Activated T-helper 2 cell treated with anti-CD3 and anti-CD28 coated beads, Interferon-gamma antibody, Interleukin-2, Interleukin-4, amounts not matched to agents 10 μg/mL and 5 μg/mL and 100 μg/mL, durations not matched to agents 14 hours and 24 hours and 36 hours (primary cell): ENCODE measurements at regions not wholly inside any gene's neighbourhood (a gene's known extent, or its start where the extent isn't known, plus 50 kb on each side); places are given as distances from the start of the nearest gene placed in this dataset.

Source experiments
- DNase-seq: peaks from one replicate; pipeline ENCODE4 v3.0.0; 2021; ENCODE audit warnings: low spot score
- H3K27ac Mint-ChIP-seq: one replicate; pipeline ENCODE4 v1.8.0; 2021; ENCODE audit warnings: mixed read lengths
- H3K27me3 Mint-ChIP-seq: one replicate; pipeline ENCODE4 v1.8.0; 2021; ENCODE audit warnings: low read depth, mixed read lengths
- H3K36me3 Mint-ChIP-seq: one replicate; pipeline ENCODE4 v1.8.0; 2021; ENCODE audit warnings: low read depth, mixed read lengths
- H3K4me1 Mint-ChIP-seq: one replicate; pipeline ENCODE4 v1.8.0; 2021; ENCODE audit warnings: low read depth, mixed read lengths
- H3K4me3 Mint-ChIP-seq: one replicate; pipeline ENCODE4 v1.8.0; 2021; ENCODE audit warnings: low read depth, mild to moderate bottlenecking, moderate library complexity, mixed read lengths
- H3K9me3 Mint-ChIP-seq: one replicate; pipeline ENCODE4 v1.8.0; 2021; ENCODE audit warnings: mixed read lengths
- intact Hi-C: fragments of 100-400 bp; cut with micrococcal nuclease; formaldehyde crosslinking; loops from one replicate; pipeline ENCODE4 v1.15.1; 2023

DNA sequence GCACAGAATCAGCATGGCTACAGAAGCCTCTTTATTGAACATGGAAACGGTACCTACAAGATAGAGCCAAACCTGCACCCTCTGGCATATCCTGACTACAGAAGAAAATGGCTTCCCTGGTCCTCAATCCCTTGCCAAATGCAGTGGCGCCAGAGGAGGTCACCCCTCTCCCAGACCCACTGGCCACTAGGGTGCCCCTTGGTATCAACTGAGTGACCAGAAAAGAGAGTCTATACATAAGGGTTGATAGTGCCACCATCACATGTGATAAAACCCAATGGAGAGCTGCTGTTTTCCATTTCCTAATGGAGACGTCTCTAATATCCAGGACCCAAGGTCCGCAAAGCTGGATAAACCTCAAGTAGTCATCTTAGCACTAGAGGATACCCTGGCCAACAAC lies 52.7 kb upstream of the ALK start:
- H3K36me3 Mint-ChIP-seq, result no peaks in the 10 kb centered on the region
- H3K27ac Mint-ChIP-seq, result no peak overlapping the region
- no peaks in the 10 kb centered on the region for H3K27me3 Mint-ChIP-seq
- H3K4me1 Mint-ChIP-seq, result no peaks in the 10 kb centered on the region
- intact Hi-C loops, result no loop called here
- DNase-seq, result no peak
- H3K9me3 Mint-ChIP-seq, result no peaks in the 10 kb centered on the region
- no peak overlapping the region for H3K4me3 Mint-ChIP-seq

DNA sequence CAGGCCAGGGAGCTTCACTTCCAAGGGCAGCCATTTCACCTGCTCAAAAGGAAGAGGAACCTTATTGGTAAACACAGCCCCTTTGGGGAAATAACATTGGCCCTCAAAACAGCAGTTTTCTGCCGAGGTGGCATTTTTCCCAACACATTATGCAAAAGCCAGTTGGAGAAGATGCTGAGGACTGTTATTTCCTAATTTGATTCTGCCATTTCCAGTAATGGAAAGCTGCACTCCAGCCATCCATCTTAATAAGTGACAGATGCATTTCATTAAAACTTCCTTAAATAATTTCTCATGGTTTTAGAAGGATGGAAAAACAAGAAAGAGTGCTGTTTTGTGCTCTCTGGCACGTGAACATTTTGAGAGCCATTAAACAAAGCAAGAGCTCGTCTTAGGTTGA lies 55.9 kb upstream of the ALK start:
- Mint-ChIP-seq H3K36me3 (no peaks in the 10 kb centered on the region), H3K4me1 (no peaks in the 10 kb centered on the region), H3K4me3 (no peak overlapping the region), H3K9me3 (no peaks in the 10 kb centered on the region), H3K27ac (no peak overlapping the region), H3K27me3 (no peaks in the 10 kb centered on the region)
- intact Hi-C loops, result no loop called here
- no peak for DNase-seq

DNA sequence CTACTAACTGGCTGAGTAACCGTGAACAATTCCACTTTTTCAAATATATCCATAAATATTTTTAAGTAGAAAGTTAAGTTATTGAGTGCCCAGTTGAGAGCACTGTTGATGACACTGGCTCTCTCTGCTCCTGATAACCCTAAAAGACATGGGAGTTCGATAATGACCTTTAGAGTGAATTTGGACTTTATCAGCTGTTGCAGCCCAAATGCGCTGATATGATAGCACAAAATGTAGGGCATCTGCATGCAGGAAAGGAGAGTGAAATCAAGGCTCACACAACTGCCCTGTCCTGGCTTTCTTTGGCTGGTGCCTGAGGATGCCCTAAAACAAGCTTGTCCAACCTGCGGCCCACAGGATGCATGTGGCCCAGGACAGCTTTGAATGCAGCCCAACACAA lies 60.0 kb upstream of the ALK start:
- no peak for DNase-seq

DNA sequence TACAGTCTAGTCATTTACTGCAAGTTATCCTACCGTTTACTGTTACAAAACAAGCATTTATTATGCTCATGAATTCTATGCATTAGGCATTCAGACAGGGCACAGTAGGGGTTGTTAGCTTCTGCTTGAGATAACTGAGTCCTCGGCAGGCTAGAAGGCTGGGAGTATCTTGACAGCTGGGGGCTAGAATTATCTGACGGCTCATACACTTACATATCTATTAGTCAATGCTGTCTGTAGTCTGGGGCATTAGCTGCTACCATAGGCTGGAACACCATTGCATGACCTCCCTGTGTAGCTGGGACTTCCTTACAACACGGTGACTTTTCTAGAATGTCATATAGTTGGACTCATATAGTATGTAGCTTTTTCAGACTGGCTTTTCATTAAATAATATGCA lies 61.9 kb upstream of the ALK start:
- H3K9me3 Mint-ChIP-seq, result no peaks in the 10 kb centered on the region
- intact Hi-C loops, result no loop called here
- no peak overlapping the region for H3K27ac Mint-ChIP-seq
- H3K4me1 Mint-ChIP-seq, result no peaks in the 10 kb centered on the region
- DNase-seq, result no peak
- no peak overlapping the region for H3K4me3 Mint-ChIP-seq
- H3K27me3 Mint-ChIP-seq, result no peaks in the 10 kb centered on the region
- no peaks in the 10 kb centered on the region for H3K36me3 Mint-ChIP-seq

More for the DNA sequence above, 60.0 kb upstream of the ALK start:
- Mint-ChIP-seq H3K27me3 (no peaks in the 10 kb centered on the region), H3K27ac (no peak overlapping the region), H3K36me3 (no peaks in the 10 kb centered on the region), H3K4me3 (no peak overlapping the region), H3K4me1 (no peaks in the 10 kb centered on the region), H3K9me3 (no peaks in the 10 kb centered on the region)
- intact Hi-C loops, result no loop called here

DNA sequence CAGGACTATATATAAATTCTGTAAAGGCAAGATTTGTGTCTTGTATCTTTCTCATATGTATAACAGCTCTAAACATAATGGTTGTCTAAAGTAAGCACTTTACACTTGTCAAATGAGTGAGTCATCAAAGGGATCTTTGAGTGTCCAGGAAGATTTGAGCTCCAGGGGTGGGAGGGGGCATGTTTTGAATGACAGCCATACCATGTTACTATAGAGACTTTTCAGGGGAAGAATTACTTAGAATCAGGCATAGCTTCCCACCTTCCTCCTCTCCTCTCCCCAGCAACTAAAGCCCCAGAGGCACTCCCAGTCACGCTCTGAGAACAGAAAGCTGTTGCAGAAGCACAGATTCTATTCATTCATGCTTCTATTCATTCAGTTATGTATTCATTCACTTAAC lies 65.8 kb upstream of the ALK start:
- Mint-ChIP-seq H3K4me1 (no peaks in the 10 kb centered on the region), H3K36me3 (no peaks in the 10 kb centered on the region), H3K9me3 (no peaks in the 10 kb centered on the region), H3K4me3 (no peak overlapping the region), H3K27me3 (no peaks in the 10 kb centered on the region), H3K27ac (no peak overlapping the region)
- DNase-seq, result no peak
- intact Hi-C loops, result no loop called here

DNA sequence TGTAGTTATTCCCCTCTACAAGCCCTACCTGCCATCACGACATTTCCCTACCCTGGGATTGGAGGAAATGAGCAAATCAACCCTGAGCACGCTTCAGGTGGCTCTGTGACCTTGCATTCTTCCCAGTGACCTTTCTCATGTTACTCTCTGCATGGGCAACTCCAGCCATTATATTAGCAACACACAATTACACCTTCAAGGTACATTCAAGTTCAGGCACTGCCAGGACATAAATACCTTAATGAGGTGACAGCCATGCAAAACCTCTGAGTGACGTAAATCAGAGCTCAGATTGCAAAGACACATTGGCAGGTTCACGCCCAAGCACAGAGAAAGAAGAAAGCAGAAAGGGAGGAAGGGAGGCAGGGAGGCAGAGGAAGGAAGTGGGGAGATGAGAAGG lies 68.7 kb upstream of the ALK start:
- H3K4me1 Mint-ChIP-seq, result no peaks in the 10 kb centered on the region
- H3K9me3 Mint-ChIP-seq, result no peaks in the 10 kb centered on the region
- H3K36me3 Mint-ChIP-seq, result no peaks in the 10 kb centered on the region
- no peak overlapping the region for H3K27ac Mint-ChIP-seq
- H3K4me3 Mint-ChIP-seq, result no peak overlapping the region
- no peaks in the 10 kb centered on the region for H3K27me3 Mint-ChIP-seq
- DNase-seq, result no peak
- intact Hi-C loops, result no loop called here

DNA sequence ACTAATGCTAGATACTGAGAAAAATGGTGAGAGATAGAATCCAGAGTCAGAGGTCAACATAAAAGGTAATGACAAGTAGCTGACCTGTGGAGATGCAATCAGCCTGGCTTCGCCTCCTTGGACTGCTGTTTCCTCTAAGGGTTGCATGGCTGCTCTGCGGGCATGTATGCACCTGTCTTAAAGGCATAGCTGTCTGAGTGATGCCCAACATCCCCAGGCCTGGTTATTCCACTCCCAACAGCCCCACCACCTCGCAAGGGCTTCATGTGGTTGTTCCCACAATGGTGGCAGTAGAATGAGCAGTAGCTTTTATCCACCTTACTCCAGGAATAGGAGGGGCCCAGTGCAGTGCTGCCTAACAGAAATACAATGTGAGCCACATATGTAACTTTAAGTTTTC lies 69.7 kb upstream of the ALK start:
- Mint-ChIP-seq H3K4me3 (no peak overlapping the region), H3K36me3 (no peaks in the 10 kb centered on the region)
- intact Hi-C loops, result no loop called here

DNA sequence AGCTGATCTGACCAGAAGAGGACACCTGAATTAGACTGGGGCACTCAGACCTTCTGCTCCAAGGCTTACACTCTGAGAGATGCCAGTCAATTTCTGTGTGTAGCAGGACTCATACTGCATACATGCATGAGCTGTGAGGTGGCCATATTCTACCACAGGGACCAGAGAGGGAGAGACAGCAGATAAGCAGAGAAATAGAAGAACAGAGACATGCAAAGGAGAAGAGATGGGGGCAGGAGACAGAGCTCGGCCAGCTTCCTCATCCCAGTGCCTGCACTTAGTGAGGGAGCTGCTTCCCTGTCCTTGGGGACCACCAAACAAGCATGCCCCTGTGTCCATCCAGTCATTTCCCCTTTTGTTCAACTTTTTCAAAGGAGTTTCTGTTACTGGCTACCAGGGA lies 73.9 kb upstream of the ALK start:
- no peak for DNase-seq
- Mint-ChIP-seq H3K9me3 (no peaks in the 10 kb centered on the region), H3K4me1 (no peaks in the 10 kb centered on the region), H3K27ac (no peak overlapping the region), H3K27me3 (peaks cover 6% of the 10 kb centered on the region), H3K4me3 (no peak overlapping the region), H3K36me3 (no peaks in the 10 kb centered on the region)
- intact Hi-C loops, result no loop called here

More for the DNA sequence above, 69.7 kb upstream of the ALK start:
- H3K4me1 Mint-ChIP-seq, result no peaks in the 10 kb centered on the region
- DNase-seq, result no peak
- no peak overlapping the region for H3K27ac Mint-ChIP-seq
- H3K9me3 Mint-ChIP-seq, result no peaks in the 10 kb centered on the region
- H3K27me3 Mint-ChIP-seq, result peaks cover under 1% of the 10 kb centered on the region

DNA sequence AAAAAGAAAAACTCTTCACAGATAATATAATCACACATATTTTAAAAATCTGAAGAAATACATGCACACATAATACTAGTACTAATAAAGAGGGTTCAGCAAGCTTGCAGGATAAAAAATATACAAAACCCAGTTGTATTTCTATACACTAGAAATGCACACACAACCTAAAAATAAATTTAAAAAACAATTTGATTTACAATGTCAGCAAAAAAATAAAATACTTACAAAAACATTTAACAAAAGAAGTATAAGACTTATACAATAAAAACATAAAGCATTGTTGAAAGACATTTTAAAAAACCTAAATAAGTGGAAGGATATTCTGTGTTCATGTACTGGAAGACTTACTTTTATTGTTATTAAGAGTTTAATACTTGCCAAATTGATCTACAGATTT lies 81.7 kb upstream of the ALK start:
- intact Hi-C loops, result no loop called here

DNA sequence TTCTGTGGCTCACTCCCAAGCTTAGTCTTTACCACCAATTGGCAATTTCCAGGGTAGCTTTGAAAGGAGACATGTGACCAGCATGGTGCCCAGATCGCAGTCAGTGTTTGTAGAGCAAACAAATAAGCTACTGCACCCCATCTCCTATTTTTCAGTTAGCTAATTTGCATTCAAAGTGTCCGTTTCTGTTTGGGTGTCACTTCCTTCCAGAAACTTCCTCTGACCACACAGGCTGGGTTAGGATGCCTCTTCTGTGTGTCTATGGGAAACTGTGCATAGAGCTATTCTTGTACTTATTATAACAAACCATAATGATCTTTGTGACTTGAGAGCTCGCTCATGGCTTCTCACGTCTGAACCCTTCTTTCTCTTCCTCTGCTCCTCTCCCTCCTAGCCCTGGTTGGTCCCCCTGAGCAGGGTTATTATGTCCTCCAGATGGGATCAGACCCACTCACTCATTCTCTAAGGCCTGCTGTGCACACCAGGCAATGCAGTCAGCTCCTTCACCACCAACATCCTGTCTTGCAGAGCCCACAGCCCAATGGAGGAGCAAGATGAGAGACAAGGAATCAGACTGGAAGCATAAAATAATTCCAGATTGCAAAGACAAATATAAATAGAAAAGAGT lies 101.2 kb upstream of the ALK start:
- DNase-seq, result no peak
- H3K27ac Mint-ChIP-seq, result no peak overlapping the region
- H3K4me1 Mint-ChIP-seq, result no peaks in the 10 kb centered on the region
- H3K36me3 Mint-ChIP-seq, result no peaks in the 10 kb centered on the region
- intact Hi-C loops, result no loop called here
- H3K27me3 Mint-ChIP-seq, result peaks cover 4% of the 10 kb centered on the region
- no peaks in the 10 kb centered on the region for H3K9me3 Mint-ChIP-seq
- no peak overlapping the region for H3K4me3 Mint-ChIP-seq

More for the DNA sequence above, 81.7 kb upstream of the ALK start:
- H3K36me3 Mint-ChIP-seq, result no peaks in the 10 kb centered on the region
- H3K4me3 Mint-ChIP-seq, result no peak overlapping the region
- DNase-seq, result no peak
- H3K9me3 Mint-ChIP-seq, result no peaks in the 10 kb centered on the region
- H3K27me3 Mint-ChIP-seq, result peaks cover 6% of the 10 kb centered on the region
- H3K27ac Mint-ChIP-seq, result no peak overlapping the region
- H3K4me1 Mint-ChIP-seq, result no peaks in the 10 kb centered on the region

DNA sequence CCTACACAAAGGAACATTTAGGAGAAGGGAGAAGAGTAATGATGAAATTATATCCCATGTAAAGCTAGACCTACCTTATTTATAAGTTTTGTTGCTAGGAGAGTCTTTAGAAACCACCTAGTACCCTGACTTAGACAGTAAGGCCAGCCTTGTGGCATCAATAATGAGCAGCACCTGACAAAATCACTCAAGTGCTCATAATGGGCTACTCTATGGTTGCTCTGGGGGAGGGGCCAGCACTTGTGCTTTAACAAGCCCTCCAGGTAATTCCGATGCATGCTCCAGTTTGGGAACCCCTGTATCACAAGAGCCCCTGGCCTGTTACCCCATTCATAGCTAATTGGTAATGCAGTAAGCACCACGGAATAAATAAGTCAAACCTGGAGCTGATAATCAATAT lies 102.9 kb upstream of the ALK start:
- no peak for DNase-seq
- Mint-ChIP-seq H3K4me1 (no peaks in the 10 kb centered on the region), H3K4me3 (no peak overlapping the region), H3K27me3 (peaks cover 5% of the 10 kb centered on the region), H3K9me3 (no peaks in the 10 kb centered on the region), H3K36me3 (no peaks in the 10 kb centered on the region), H3K27ac (no peak overlapping the region)
- intact Hi-C loops, result no loop called here

DNA sequence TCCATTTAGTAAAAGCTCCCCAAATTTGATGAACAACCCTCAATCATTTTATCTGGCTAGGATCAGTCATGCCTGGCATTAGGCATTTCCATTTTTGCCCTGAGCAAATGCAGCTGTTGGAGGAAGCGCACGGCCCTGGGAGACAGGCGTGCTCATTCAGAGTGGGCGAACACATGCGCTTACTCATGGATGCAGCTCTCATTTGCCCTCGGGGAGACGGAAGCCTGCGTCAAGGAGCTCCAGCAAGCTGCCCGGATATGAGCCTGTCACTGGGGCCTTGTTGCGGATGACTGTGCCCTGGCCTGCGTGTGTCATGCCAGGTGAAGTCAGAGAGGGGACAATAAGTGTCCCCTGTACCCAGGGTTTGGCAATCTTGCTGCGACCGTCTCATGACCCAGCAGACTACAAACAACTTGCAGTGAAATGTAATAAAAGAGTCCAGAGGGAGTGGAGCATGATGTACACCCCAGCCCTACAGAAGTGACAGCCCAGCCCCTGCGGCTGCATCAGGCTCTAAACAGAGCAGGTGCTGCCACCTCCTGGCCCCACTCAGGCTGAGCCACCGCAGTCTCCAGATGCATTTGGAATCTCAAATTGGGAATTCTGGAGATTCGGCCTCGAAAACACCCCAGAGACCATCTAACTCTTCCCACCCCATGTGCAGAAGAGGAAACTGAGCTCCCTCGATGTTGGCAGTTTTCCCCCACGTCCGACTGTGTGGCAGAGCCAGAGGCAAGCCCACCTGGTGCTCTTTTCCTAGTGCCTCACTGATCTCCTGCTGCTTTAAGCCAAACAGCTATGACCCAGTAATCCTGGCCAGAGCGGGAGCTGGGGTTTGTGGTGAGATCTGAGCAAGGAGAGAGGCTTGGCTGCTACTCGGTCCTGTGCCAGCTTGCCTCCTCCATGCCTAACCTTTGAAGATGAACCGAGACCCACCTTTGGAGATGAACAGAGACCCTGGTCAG lies 105.0 kb upstream of the ALK start:
- no peaks in the 10 kb centered on the region for H3K9me3 Mint-ChIP-seq
- intact Hi-C loops, result no loop called here
- no peaks in the 10 kb centered on the region for H3K4me1 Mint-ChIP-seq
- no peaks in the 10 kb centered on the region for H3K36me3 Mint-ChIP-seq
- no peak overlapping the region for H3K4me3 Mint-ChIP-seq
- no peak overlapping the region for H3K27ac Mint-ChIP-seq
- no peak for DNase-seq
- H3K27me3 Mint-ChIP-seq, result peaks cover 8% of the 10 kb centered on the region

DNA sequence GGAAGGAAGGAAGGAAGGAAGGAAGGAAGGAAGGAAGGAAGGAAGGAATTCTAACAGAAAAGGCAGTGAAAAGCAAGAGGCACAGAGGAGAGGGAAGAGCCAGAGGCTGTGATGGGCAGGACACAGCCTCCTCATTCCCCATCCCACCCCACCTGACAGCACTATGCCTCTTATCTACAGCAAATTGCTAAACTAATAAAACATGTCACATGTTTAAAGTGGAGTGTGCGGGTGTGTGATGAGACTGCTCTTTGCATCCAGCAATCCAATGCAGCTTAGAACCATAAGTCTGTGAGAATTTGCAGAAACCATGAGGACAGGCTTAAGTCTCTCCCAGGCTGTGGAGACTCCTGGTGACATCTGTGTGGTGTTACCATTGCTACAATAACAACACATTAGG lies 108.4 kb upstream of the ALK start:
- H3K4me3 Mint-ChIP-seq, result no peak overlapping the region
- peaks cover 8% of the 10 kb centered on the region for H3K27me3 Mint-ChIP-seq
- no peaks in the 10 kb centered on the region for H3K9me3 Mint-ChIP-seq
- H3K36me3 Mint-ChIP-seq, result no peaks in the 10 kb centered on the region
- DNase-seq, result no peak
- no peaks in the 10 kb centered on the region for H3K4me1 Mint-ChIP-seq
- no peak overlapping the region for H3K27ac Mint-ChIP-seq
- intact Hi-C loops, result no loop called here
